Stimulated activated CD4-positive, alpha-beta T cell treated with anti-CD3 and anti-CD28 coated beads, Interleukin-1b, Interleukin-23, amount 100 ng/mL, for 4 hours (primary cell): ENCODE measurements at regions not wholly inside any gene's neighbourhood (a gene's known extent, or its start where the extent isn't known, plus 50 kb on each side); places are given as distances from the start of the nearest gene placed in this dataset.
"Not testable (repeated sequence)": the region's sequence is repeated elsewhere in the genome, so short reads cannot be mapped to it uniquely, and the experiment has no call there.

Experiments used
- DNase-seq, 2 donors: peaks; one replicate each; pipeline ENCODE4 v3.0.0-alpha.2; 2020; ENCODE audit warnings: low read depth in 2 of 2

GRCh38 chr3:94821241-94821640 is 758.4 kb downstream of the NSUN3 start:
- no peak for DNase-seq

DNA sequence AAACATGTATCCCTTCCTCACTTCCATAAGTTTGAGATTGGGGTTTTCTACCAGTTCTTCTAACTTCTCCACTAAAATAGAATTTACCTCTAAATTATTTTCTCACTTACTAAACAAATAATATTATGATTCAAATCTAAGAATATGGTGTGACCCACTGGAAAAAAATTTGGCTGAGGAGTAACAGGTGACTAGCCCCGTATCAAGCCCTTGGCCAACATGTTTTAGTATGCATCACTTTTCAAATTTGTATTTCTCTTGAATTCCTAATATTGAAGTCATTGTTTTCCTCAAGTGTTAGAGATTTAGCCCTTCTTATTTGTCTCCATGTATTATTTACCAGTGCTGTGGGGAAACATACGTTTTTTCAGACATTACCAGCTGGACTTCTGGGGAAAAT is 759.4 kb downstream of the NSUN3 start:
- no peak for DNase-seq

GRCh38 chr3:94846251-94846650 is 783.4 kb downstream of the NSUN3 start:
- not testable (repeated sequence) for DNase-seq

DNA sequence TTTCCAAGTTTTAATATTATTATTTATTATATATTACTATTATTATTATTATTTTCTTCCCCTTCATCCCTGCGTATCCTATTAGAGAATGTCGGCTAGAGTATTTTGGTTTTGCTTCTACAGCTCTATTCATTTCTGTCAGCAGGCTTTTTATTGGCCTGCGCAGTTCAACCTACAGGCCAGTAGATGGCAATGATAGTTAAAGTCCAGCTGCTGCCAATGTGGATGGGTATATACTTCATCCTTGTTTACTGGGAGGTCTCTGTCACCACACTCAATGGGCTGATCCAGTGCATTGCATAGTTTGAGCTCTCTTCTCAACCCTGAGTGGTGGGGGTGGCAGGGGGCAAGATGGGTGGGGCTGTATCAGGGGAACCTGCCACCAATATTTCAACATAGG is 799.8 kb downstream of the NSUN3 start:
- DNase-seq = no peak

DNA sequence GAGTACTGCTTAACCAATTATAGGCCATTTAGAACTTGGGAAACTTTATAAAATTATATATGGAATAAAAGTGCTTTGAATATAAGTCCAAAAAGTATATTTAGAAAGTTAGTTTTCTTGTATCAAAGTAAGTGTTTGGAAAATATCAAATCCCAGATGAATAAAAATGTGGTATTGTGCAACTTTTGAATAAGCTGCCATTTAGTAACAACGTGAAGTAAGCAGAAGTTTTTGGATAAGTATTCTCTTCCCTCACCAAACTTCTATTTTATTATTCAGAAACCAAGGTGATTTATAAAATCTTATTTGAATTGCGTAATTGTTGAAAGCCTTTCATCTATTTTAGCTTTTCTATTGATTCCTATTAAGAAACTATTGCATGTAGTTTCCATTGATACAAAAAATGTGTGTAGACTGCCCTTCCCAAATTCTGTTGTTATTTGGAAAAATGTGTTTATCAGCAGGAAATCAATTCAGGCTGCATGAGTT is 806.2 kb downstream of the NSUN3 start:
- DNase-seq = no peak

- no peak for DNase-seq
Observed at GRCh38 chr3:94873751-94874150, 810.9 kb downstream of the NSUN3 start.

GRCh38 chr3:94875149-94875548 is 812.3 kb downstream of the NSUN3 start:
- no peak for DNase-seq

GRCh38 chr3:94887065-94887464 is 824.2 kb downstream of the NSUN3 start:
- DNase-seq = no peak

GRCh38 chr3:94896994-94897393 is 834.1 kb downstream of the NSUN3 start:
- no peak for DNase-seq

GRCh38 chr3:94904156-94904674 is 841.4 kb downstream of the NSUN3 start:
- no peak for DNase-seq

GRCh38 chr3:94909726-94910125 is 846.9 kb downstream of the NSUN3 start:
- DNase-seq = no peak

- no peak for DNase-seq
Observed at GRCh38 chr3:94912656-94913055, 849.8 kb downstream of the NSUN3 start.

DNA sequence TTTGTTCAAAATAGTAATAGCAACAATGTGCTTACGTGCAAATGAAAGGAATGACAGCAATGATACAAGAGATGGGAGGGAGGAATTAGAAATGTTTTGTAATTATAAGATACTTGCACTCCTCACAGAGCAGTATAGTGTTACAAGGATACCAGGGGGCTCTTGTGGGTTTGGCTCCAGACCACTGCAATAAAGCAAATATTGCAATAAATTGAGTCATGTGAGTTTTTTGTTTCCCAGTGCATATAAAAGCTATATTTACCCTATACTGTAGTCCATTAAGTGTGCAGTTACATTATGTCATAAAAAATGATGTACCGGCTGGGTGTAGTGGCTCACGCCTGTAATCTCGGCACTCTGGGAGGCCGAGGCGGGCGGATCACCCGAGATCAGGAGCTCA is 864.3 kb downstream of the NSUN3 start:
- no peak for DNase-seq

DNA sequence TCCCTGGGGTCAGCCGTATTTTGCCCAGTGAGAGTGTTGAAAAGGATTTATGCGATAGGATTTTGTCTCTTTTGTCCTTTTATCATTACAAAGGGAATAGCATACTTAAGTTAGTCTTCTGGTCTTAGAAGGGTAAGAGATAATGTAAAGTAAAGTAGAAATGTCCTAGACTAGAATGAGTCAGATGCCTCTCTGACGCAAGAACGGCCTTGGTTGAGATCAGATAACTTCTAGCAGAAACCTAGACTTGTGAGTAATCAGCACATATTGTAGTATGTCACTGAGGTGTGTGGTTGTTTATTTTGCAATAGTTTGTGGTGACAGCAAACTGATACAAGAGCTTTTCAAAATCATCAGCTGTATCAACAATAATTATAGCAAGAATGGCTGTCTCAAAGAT is 866.1 kb downstream of the NSUN3 start:
- no peak for DNase-seq

DNA sequence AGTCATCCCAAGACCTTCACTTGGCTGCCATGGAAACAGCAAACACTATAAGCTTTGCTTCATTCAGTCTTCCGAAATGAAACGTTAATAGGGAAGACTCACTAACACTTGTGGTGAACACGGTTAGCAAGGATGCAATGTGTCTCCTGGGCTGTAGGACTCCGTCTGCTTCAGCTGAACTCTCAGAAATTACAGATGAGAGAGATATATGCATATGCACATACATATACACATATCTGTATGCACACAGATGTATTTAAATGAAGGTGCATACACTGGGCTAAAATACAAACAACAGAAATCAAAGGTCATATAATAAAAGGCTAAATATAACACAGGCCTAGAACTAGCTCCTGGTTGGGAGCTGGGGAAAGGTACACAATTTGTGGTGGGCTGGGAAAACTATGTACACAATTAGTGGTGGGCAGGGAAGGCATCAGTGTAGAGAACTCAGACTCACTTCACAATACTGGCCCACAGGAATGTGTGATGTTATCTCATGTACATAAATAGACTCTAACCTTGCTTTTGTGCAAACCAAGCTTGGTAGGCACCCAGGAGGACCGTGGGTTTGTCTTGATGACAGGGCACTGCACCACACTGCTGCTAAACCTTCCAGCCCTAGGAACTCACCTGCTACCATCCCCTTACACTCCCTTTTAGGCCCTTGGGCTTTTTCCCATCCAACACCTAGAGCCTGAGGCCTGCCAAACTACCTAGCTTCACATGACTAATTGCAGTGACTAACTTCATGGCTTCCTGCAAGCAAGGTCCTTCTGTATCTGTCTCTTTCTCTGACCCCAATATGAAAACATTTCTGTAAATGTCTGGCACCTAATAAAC is 873.1 kb downstream of the NSUN3 start:
- DNase-seq = no peak

GRCh38 chr3:94937980-94938379 is 875.1 kb downstream of the NSUN3 start:
- no peak for DNase-seq

GRCh38 chr3:94946683-94947082 is 883.8 kb downstream of the NSUN3 start:
- DNase-seq = no peak

DNA sequence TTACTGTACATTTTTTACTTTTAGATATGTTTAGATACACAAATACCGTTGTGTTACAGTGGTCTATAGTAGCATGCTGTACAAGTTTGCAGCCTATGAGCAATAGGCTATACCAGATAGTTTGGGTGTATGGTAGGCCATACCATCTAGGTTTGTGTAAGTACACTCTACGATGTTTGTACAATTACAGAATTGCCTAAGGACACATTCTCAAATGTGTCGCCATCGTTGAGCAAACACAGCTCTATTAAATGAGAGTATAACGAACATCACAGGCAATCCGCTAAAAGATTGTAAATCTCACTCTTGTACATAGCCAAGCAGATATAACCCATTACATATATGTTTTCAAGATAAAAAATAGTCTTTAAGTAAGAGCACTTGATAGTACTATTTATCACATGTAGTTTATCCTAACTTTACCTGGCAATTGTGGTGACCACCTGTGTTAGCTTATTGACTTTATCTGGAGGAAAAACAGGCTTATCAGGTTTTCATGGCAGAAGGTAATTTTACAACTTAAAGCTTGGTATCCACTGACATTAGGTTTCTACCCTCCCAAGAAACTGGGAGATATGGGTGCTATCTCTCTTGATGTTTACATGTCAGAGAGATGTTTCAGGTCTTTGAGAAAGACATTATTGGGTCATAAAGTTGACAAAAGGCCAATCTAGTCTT is 898.7 kb downstream of the NSUN3 start:
- DNase-seq = no peak

- no peak for DNase-seq
Observed at GRCh38 chr3:94965867-94966475, 903.1 kb downstream of the NSUN3 start.

DNA sequence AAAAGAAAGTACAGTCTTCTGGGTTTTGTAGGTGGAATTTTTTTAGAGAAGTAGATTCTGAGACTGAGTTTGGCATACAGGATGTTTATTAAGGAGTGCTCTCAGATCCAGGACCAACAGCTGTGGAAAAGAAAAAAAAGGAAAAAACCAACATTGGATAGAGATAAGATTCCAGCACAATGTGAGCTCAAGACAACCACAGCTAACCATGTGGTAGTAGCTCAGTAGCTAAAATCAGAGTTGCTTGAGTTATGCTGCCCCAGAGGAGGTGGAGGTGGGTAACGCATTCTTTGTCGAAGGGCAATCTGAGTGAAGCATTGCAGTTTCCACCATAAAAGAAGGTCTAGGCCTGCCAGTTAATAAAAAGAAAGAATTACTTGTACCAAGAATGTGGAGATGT is 904.3 kb downstream of the NSUN3 start:
- no peak for DNase-seq

DNA sequence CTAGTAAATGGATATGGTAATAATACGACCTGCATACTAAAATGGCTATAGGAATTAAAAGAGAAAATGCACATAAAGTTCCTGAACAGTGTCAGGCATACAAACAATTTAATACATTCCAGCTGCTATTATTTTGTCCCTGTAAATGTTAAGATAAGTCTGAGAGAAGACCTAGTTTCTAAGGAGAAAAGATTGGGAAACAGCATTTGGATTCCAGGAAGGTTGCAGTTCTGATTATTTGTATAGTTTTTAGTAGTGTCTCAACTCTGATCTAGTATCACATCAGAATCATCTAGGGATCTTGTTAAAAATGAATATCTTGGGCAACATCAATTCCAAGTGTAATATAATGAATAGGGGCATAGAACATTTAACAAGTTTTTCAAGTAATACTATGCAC is 905.7 kb downstream of the NSUN3 start:
- DNase-seq = no peak

DNA sequence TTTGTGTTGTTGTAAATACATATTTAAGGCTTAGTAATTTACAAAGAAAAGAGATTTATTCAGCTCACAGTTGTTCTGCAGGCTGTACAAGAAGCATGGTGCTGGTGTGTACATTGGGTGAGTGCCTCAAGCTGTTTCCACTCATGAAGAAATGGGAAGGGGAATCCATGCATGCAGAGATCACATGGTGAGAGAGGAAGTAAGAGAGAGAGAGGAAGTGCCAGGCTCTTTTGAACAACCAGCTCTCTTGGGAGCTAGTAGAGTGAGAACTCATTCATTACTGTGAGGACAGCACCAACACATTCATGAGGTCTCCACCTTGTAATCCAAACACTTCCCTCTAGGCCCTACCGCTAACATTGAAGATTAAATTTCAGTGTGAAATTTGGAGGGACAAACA is 909.2 kb downstream of the NSUN3 start:
- no peak for DNase-seq

- DNase-seq = no peak
Observed at GRCh38 chr3:94978084-94978483, 915.2 kb downstream of the NSUN3 start.
